ENCODE measurements at regions not wholly inside any gene's neighbourhood (a gene's known extent, or its start where the extent isn't known, plus 50 kb on each side); places are given as distances from the start of the nearest gene placed in this dataset.

- no peak for TF ChIP-seq CTCF (IDR thresholded peaks at IDR 0.05; ENCODE audit: low read depth, low read length)
- no peaks in the 10 kb centered on the region for H3K27me3 ChIP-seq (ENCODE audit: insufficient read depth, low read depth, severe bottlenecking)
- DNase-seq: no peak
- no peak overlapping the region for H3K27ac ChIP-seq
- no peaks in the 10 kb centered on the region for H3K36me3 ChIP-seq
- H3K4me3 ChIP-seq (ENCODE audit: low read depth, low read length): no peak overlapping the region
- H3K9me3 ChIP-seq (ENCODE audit: severe bottlenecking): no peaks in the 10 kb centered on the region
These were observed 527.5 kb upstream of the NMUR2 start for GRCh38 chr5:152932621-152933020.

GRCh38 chr5:152933056-152933455 lies 528.0 kb upstream of the NMUR2 start:
- no peaks in the 10 kb centered on the region for H3K27me3 ChIP-seq (ENCODE audit: insufficient read depth, low read depth, severe bottlenecking)
- H3K4me3 ChIP-seq (ENCODE audit: low read depth, low read length): no peak overlapping the region
- TF ChIP-seq CTCF (IDR thresholded peaks at IDR 0.05; ENCODE audit: low read depth, low read length): no peak
- DNase-seq: no peak
- no peaks in the 10 kb centered on the region for H3K36me3 ChIP-seq
- no peak overlapping the region for H3K27ac ChIP-seq
- H3K9me3 ChIP-seq (ENCODE audit: severe bottlenecking): peaks cover 4% of the 10 kb centered on the region

- no peaks in the 10 kb centered on the region for H3K27me3 ChIP-seq (ENCODE audit: insufficient read depth, low read depth, severe bottlenecking)
- DNase-seq: no peak
- H3K27ac ChIP-seq: no peak overlapping the region
- no peaks in the 10 kb centered on the region for H3K36me3 ChIP-seq
- peaks cover 8% of the 10 kb centered on the region for H3K9me3 ChIP-seq (ENCODE audit: severe bottlenecking)
- H3K4me3 ChIP-seq (ENCODE audit: low read depth, low read length): no peak overlapping the region
- no peak for TF ChIP-seq CTCF (IDR thresholded peaks at IDR 0.05; ENCODE audit: low read depth, low read length)
These were observed 533.6 kb upstream of the NMUR2 start for GRCh38 chr5:152938630-152939029.

GRCh38 chr5:152942633-152943336 lies 537.7 kb upstream of the NMUR2 start:
- no peak for TF ChIP-seq CTCF (IDR thresholded peaks at IDR 0.05; ENCODE audit: low read depth, low read length)
- H3K36me3 ChIP-seq: no peaks in the 10 kb centered on the region
- no peak overlapping the region for H3K27ac ChIP-seq
- no peak overlapping the region for H3K4me3 ChIP-seq (ENCODE audit: low read depth, low read length)
- DNase-seq: peak; percentile 44
- H3K27me3 ChIP-seq (ENCODE audit: insufficient read depth, low read depth, severe bottlenecking): no peaks in the 10 kb centered on the region
- peaks cover 7% of the 10 kb centered on the region for H3K9me3 ChIP-seq (ENCODE audit: severe bottlenecking)

- Histone ChIP-seq H3K4me3 (ENCODE audit: low read depth, low read length) (no peak overlapping the region), H3K9me3 (ENCODE audit: severe bottlenecking) (no peaks in the 10 kb centered on the region), H3K27me3 (ENCODE audit: insufficient read depth, low read depth, severe bottlenecking) (no peaks in the 10 kb centered on the region), H3K36me3 (no peaks in the 10 kb centered on the region), H3K27ac (no peak overlapping the region)
- no peak for DNase-seq
- TF ChIP-seq CTCF (IDR thresholded peaks at IDR 0.05; ENCODE audit: low read depth, low read length): no peak
These were observed 536.5 kb upstream of the GRIA1 start for GRCh38 chr5:152953788-152954483.
